Muscle layer of colon (tissue), 2 donors: ENCODE measurements at regions not wholly inside any gene's neighbourhood (a gene's known extent, or its start where the extent isn't known, plus 50 kb on each side); places are given as distances from the start of the nearest gene placed in this dataset.

ENCODE experiments used
- H3K27ac ChIP-seq: one replicate; pipeline ENCODE4 v1.7.0; 2013; ENCODE audit warnings: low read depth, mild to moderate bottlenecking, low read length, moderate library complexity
- H3K27me3 ChIP-seq, 2 donors: one replicate each; pipeline ENCODE4 v1.7.0; 2013; ENCODE audit warnings: low read length in 2 of 2, mild to moderate bottlenecking in 2 of 2; ENCODE audit not compliant: insufficient read depth in 2 of 2, control insufficient read depth in 1 of 2
- H3K36me3 ChIP-seq: one replicate; pipeline ENCODE4 v1.7.0; 2013; ENCODE audit warnings: mild to moderate bottlenecking, low read length; ENCODE audit not compliant: insufficient read depth
- H3K4me1 ChIP-seq: one replicate; pipeline ENCODE4 v1.7.0; 2013; ENCODE audit warnings: mild to moderate bottlenecking, low read length; ENCODE audit not compliant: insufficient read depth
- H3K4me3 ChIP-seq, 2 donors: one replicate each; pipeline ENCODE4 v1.7.0; 2013; ENCODE audit warnings: low read length in 2 of 2, low read depth in 1 of 2, mild to moderate bottlenecking in 1 of 2, moderate library complexity in 1 of 2
- H3K9ac ChIP-seq: one replicate; pipeline ENCODE4 v1.7.0; 2013; ENCODE audit warnings: low read length
- H3K9me3 ChIP-seq: one replicate; pipeline ENCODE4 v1.7.0; 2013; ENCODE audit warnings: mild to moderate bottlenecking, low read length
- donor health status: abdominal sarcoma.
- donor health status: Adenocarcinoma of cecum.

- Histone ChIP-seq H3K4me1 (no peaks in the 10 kb centered on the region), H3K27ac (no peak overlapping the region), H3K4me3 (no peak overlapping the region), H3K9ac (no peak overlapping the region), H3K27me3 (no peaks in the 10 kb centered on the region), H3K9me3 (peaks cover 6% of the 10 kb centered on the region), H3K36me3 (no peaks in the 10 kb centered on the region)
Observed at GRCh38 chr15:31570591-31570990, 244.0 kb downstream of the KLF13 start.

DNA sequence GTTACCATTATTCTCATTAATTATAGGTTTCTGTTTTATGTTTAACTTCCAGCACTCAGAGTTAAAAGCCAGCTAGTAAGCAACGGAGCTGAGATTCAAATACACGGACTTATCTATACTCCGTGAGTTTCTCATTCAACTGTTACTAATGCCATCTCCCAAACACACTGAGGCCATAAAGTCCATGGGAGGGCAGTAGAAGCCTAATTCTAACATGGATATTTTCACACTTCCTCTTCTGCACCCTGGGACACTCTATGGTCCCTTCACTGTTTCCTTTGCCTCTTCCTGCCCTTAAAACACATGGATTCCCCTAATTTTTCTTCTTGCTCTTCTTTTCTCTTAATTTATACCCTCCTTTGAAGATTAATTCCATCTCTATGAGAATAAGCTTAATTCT is 245.0 kb downstream of the KLF13 start:
- H3K4me3 ChIP-seq = no peak overlapping the region
- H3K27me3 ChIP-seq = no peaks in the 10 kb centered on the region
- H3K4me1 ChIP-seq = no peaks in the 10 kb centered on the region
- H3K9ac ChIP-seq = no peak overlapping the region
- no peaks in the 10 kb centered on the region for H3K36me3 ChIP-seq
- peaks cover 5% of the 10 kb centered on the region for H3K9me3 ChIP-seq
- H3K27ac ChIP-seq = no peak overlapping the region

DNA sequence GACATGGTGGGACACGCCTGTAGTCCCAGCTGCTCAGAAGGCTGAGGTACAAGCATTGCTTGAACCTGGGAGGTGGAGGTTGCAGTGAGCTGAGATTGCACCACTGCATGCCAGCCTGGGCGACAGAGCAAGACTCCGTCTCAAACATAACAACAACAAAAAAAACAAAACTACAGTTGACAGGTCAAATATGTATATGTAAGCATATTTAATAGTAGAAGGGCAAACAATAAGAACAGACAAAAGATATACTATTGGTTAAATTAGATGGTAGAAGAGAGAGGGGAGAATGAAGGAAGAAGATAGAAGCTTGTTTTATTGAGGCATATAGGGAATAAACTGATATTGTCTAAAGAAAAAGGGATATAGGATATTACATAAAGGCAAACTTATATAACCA is 247.1 kb downstream of the KLF13 start:
- H3K27ac ChIP-seq = no peak overlapping the region
- H3K4me3 ChIP-seq = no peak overlapping the region
- no peaks in the 10 kb centered on the region for H3K4me1 ChIP-seq
- no peaks in the 10 kb centered on the region for H3K27me3 ChIP-seq
- H3K36me3 ChIP-seq = no peaks in the 10 kb centered on the region
- no peak overlapping the region for H3K9ac ChIP-seq
- no peaks in the 10 kb centered on the region for H3K9me3 ChIP-seq

- Histone ChIP-seq H3K9me3 (no peaks in the 10 kb centered on the region), H3K9ac (no peak overlapping the region), H3K27me3 (no peaks in the 10 kb centered on the region), H3K4me3 (no peak overlapping the region), H3K27ac (no peak overlapping the region), H3K4me1 (no peaks in the 10 kb centered on the region), H3K36me3 (no peaks in the 10 kb centered on the region)
Observed at GRCh38 chr15:31574766-31575165, 248.1 kb downstream of the KLF13 start.

DNA sequence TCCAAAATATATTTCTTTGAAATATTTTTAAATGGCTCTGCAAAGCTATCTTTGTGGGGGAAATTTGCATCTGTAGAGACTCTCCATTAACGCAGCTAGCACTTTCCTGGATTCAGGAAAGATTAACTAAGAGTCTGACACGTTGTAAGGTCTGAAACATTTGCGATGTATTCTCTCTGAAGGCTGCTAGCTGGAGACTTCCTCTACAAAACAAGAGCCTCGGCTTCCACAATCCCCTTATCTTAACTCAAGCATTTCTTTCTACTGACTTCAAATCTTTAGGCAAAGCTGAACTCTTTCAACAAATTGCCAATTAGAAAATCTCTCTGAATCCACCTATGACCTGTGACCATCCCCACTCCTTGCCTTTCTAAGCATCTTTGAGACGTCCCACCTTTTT is 250.5 kb downstream of the KLF13 start:
- no peaks in the 10 kb centered on the region for H3K36me3 ChIP-seq
- no peak overlapping the region for H3K27ac ChIP-seq
- H3K9ac ChIP-seq = no peak overlapping the region
- H3K27me3 ChIP-seq = no peaks in the 10 kb centered on the region
- H3K4me3 ChIP-seq = no peak overlapping the region
- H3K4me1 ChIP-seq = no peaks in the 10 kb centered on the region
- H3K9me3 ChIP-seq = no peaks in the 10 kb centered on the region

- no peaks in the 10 kb centered on the region for H3K9me3 ChIP-seq
- no peak overlapping the region for H3K27ac ChIP-seq
- no peaks in the 10 kb centered on the region for H3K4me1 ChIP-seq
- no peak overlapping the region for H3K4me3 ChIP-seq
- no peaks in the 10 kb centered on the region for H3K27me3 ChIP-seq
- H3K36me3 ChIP-seq = no peaks in the 10 kb centered on the region
- H3K9ac ChIP-seq = no peak overlapping the region
Observed at GRCh38 chr15:31579282-31579681, 252.6 kb downstream of the KLF13 start.

DNA sequence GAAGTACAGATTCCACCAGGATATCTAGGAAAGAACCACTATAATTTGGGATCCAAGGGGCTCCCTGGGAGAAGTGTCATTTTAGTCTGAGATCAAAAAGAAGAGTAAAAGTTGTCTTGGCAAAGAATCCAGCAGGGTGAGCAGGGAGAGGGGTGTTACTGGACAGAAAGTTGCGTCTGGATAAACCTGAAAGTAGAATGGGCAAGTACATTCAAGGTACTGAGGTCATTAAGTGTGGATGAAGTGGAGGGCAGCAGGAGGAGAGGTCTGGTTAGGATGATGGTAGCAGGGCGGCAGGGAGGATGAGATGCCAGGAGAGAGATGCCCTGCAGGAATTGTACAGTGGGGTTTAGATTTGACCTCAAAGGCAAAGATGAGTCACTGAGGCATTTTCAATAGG is 253.3 kb downstream of the KLF13 start:
- Histone ChIP-seq H3K9ac (no peak overlapping the region), H3K27me3 (no peaks in the 10 kb centered on the region), H3K27ac (no peak overlapping the region), H3K36me3 (no peaks in the 10 kb centered on the region), H3K4me1 (no peaks in the 10 kb centered on the region), H3K4me3 (no peak overlapping the region), H3K9me3 (no peaks in the 10 kb centered on the region)

DNA sequence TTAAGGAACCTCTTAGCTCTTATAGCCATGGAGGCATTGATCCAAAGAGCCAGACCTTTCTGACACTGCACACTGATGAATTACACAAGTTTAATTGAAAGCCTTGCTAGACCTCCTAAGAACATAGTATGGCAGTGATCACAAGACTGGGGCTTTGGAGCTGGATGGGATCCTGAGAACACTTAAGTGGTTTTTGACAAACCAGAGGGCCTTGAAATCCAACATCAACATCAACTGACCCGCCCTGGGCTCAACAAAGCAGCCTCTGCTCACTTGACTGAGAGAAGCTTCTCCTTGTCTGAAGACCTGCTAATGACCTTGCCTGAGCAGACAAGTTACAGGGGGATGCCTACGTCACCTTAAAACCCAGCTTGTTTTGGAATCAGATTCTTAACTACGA is 257.6 kb downstream of the KLF13 start:
- no peaks in the 10 kb centered on the region for H3K4me1 ChIP-seq
- no peaks in the 10 kb centered on the region for H3K27me3 ChIP-seq
- H3K36me3 ChIP-seq = no peaks in the 10 kb centered on the region
- H3K27ac ChIP-seq = no peak overlapping the region
- no peak overlapping the region for H3K4me3 ChIP-seq
- no peak overlapping the region for H3K9ac ChIP-seq
- no peaks in the 10 kb centered on the region for H3K9me3 ChIP-seq

GRCh38 chr15:31585240-31585639 is 258.6 kb downstream of the KLF13 start:
- Histone ChIP-seq H3K27me3 (no peaks in the 10 kb centered on the region), H3K9ac (no peak overlapping the region), H3K4me1 (no peaks in the 10 kb centered on the region), H3K27ac (no peak overlapping the region), H3K9me3 (no peaks in the 10 kb centered on the region), H3K36me3 (no peaks in the 10 kb centered on the region), H3K4me3 (no peak overlapping the region)

GRCh38 chr15:31586841-31587240 is 260.2 kb downstream of the KLF13 start:
- no peaks in the 10 kb centered on the region for H3K27me3 ChIP-seq
- H3K27ac ChIP-seq = no peak overlapping the region

GRCh38 chr15:31587583-31587982 is 260.9 kb downstream of the KLF13 start:
- Histone ChIP-seq H3K27me3 (no peaks in the 10 kb centered on the region), H3K4me1 (no peaks in the 10 kb centered on the region), H3K4me3 (no peak overlapping the region), H3K36me3 (no peaks in the 10 kb centered on the region), H3K9me3 (no peaks in the 10 kb centered on the region), H3K27ac (no peak overlapping the region), H3K9ac (no peak overlapping the region)

More at GRCh38 chr15:31586841-31587240, 260.2 kb downstream of the KLF13 start:
- Histone ChIP-seq H3K9me3 (no peaks in the 10 kb centered on the region), H3K36me3 (no peaks in the 10 kb centered on the region), H3K4me3 (no peak overlapping the region), H3K4me1 (no peaks in the 10 kb centered on the region), H3K9ac (no peak overlapping the region)

- Histone ChIP-seq H3K27ac (no peak overlapping the region), H3K4me1 (no peaks in the 10 kb centered on the region), H3K9ac (no peak overlapping the region), H3K27me3 (no peaks in the 10 kb centered on the region), H3K36me3 (no peaks in the 10 kb centered on the region), H3K4me3 (no peak overlapping the region), H3K9me3 (no peaks in the 10 kb centered on the region)
Observed at GRCh38 chr15:31590609-31591008, 264.0 kb downstream of the KLF13 start.
